GM23248 (cell line): ENCODE measurements at regions not wholly inside any gene's neighbourhood (a gene's known extent, or its start where the extent isn't known, plus 50 kb on each side); places are given as distances from the start of the nearest gene placed in this dataset.

Experiments used
- DNase-seq: peaks from one replicate; pipeline ENCODE4 v3.0.0-alpha.2; 2015
- H2AFZ ChIP-seq: fragments of 200-600 bp; sonication (generic); 2 replicates; pipeline ENCODE4 v1.6.1; 2016; ENCODE audit warnings: antibody characterized with exemption
- H3F3A ChIP-seq: fragments of 200-600 bp; sonication (generic); 2 replicates; pipeline ENCODE4 v1.6.1; 2016; ENCODE audit warnings: mild to moderate bottlenecking, antibody characterized with exemption, mixed run types; ENCODE audit not compliant: insufficient read depth
- H3K27ac ChIP-seq: fragments of 200-600 bp; sonication (generic); 2 replicates; pipeline ENCODE4 v1.5.1; 2016; ENCODE audit warnings: mild to moderate bottlenecking
- H3K27me3 ChIP-seq: fragments of 200-600 bp; sonication (generic); replicated peaks from 2 replicates; pipeline ENCODE4 v1.6.1; 2016; ENCODE audit warnings: mild to moderate bottlenecking; ENCODE audit not compliant: insufficient read depth
- H3K36me3 ChIP-seq: fragments of 200-600 bp; sonication (generic); 2 replicates; pipeline ENCODE4 v1.6.1; 2016; ENCODE audit warnings: low read depth, mild to moderate bottlenecking
- H3K4me1 ChIP-seq: fragments of 200-600 bp; sonication (generic); 2 replicates; pipeline ENCODE4 v1.6.1; 2016; ENCODE audit warnings: mild to moderate bottlenecking; ENCODE audit not compliant: insufficient read depth
- H3K4me2 ChIP-seq: fragments of 200-600 bp; sonication (generic); one replicate; pipeline ENCODE4 v1.6.1; 2016; ENCODE audit warnings: mild to moderate bottlenecking; ENCODE audit not compliant: unreplicated experiment
- H3K4me3 ChIP-seq: fragments of 200-600 bp; sonication (generic); 2 replicates; pipeline ENCODE4 v1.5.1; 2016; ENCODE audit warnings: mild to moderate bottlenecking
- H3K79me2 ChIP-seq: fragments of 200-600 bp; sonication (generic); 2 replicates; pipeline ENCODE4 v1.6.1; 2016; ENCODE audit warnings: mild to moderate bottlenecking; ENCODE audit not compliant: insufficient read depth
- H3K9ac ChIP-seq: fragments of 200-600 bp; sonication (generic); 2 replicates; pipeline ENCODE4 v1.6.1; 2016; ENCODE audit warnings: mild to moderate bottlenecking
- H3K9me2 ChIP-seq: fragments of 200-600 bp; sonication (generic); 2 replicates; pipeline ENCODE4 v1.6.1; 2016; ENCODE audit warnings: mixed run types, mild to moderate bottlenecking, moderate library complexity; ENCODE audit not compliant: insufficient read depth
- H3K9me3 ChIP-seq: fragments of 200-600 bp; sonication (generic); one replicate; pipeline ENCODE4 v1.6.1; 2017; ENCODE audit warnings: low read depth
- H4K20me1 ChIP-seq: fragments of 200-600 bp; sonication (generic); 2 replicates; pipeline ENCODE4 v1.6.0; 2016; ENCODE audit not compliant: insufficient read depth
- EZH2 ChIP-seq: fragments of 200-600 bp; sonication (generic); IDR thresholded peaks from 2 replicates; pipeline ENCODE4 v1.6.1; 2018; ENCODE audit warnings: antibody characterized with exemption, mild to moderate bottlenecking; ENCODE audit not compliant: insufficient read depth, poor library complexity, severe bottlenecking
- EZH2phosphoT487 ChIP-seq: fragments of 200-600 bp; sonication (generic); IDR thresholded peaks from 2 replicates; pipeline ENCODE4 v1.6.1; 2018; ENCODE audit warnings: antibody characterized with exemption, moderate library complexity, mild to moderate bottlenecking, low read depth; ENCODE audit not compliant: insufficient read depth
- WGBS, 2 experiments: methylation state at CpG; one replicate each; pipeline ENCODE4 v1.1.6; 2015 to 2017; ENCODE audit warnings: low lambda C conversion rate in 2 of 2, low coverage in 1 of 2; ENCODE audit errors: missing lambda C conversion rate in 2 of 2; 5-methylcytosine and 5-hydroxymethylcytosine counted together
- in situ Hi-C: fragments of 300-500 bp; cut with MboI; formaldehyde crosslinking; loops from 2 replicates; pipeline ENCODE4 v1.15.0; 2020

GRCh38 chr20:12337601-12338000 is 419.9 kb downstream of the BTBD3 start:
- no peaks in the 10 kb centered on the region for H3K79me2 ChIP-seq
- WGBS, 2 experiments, result 6 to 7% methylated on average over 3 of the region's 3 CpGs
- H3K9me3 ChIP-seq, result no peaks in the 10 kb centered on the region
- H3K27ac ChIP-seq, result no peak overlapping the region
- H3K9ac ChIP-seq, result no peak overlapping the region
- H3F3A ChIP-seq, result no peaks in the 10 kb centered on the region
- no peak overlapping the region for H3K4me3 ChIP-seq
- no peaks in the 10 kb centered on the region for H3K27me3 ChIP-seq
- H2AFZ ChIP-seq, result no peak overlapping the region
- TF ChIP-seq EZH2 (no peak), EZH2phosphoT487 (no peak)
- H3K36me3 ChIP-seq, result no peaks in the 10 kb centered on the region
- no peaks in the 10 kb centered on the region for H4K20me1 ChIP-seq
- H3K4me2 ChIP-seq, result no peak overlapping the region
- no peaks in the 10 kb centered on the region for H3K9me2 ChIP-seq
- in situ Hi-C loops, result no loop called here
- H3K4me1 ChIP-seq, result no peaks in the 10 kb centered on the region
- no peak for DNase-seq

GRCh38 chr20:12345978-12346377 is 428.3 kb downstream of the BTBD3 start:
- Histone ChIP-seq H3K9ac (no peak overlapping the region), H3K9me3 (peaks cover 3% of the 10 kb centered on the region), H3K9me2 (no peaks in the 10 kb centered on the region), H3K27me3 (no peaks in the 10 kb centered on the region), H3K36me3 (no peaks in the 10 kb centered on the region), H3K4me1 (no peaks in the 10 kb centered on the region), H2AFZ (no peak overlapping the region), H3K27ac (no peak overlapping the region), H4K20me1 (no peaks in the 10 kb centered on the region), H3K4me3 (no peak overlapping the region), H3K4me2 (no peak overlapping the region), H3F3A (no peaks in the 10 kb centered on the region), H3K79me2 (no peaks in the 10 kb centered on the region)
- no peak for DNase-seq
- in situ Hi-C loops, result no loop called here
- WGBS, 2 experiments, result 32 to 35% methylated on average over 2 of the region's 2 CpGs
- TF ChIP-seq EZH2 (no peak), EZH2phosphoT487 (no peak)

- H3K9ac ChIP-seq, result no peak overlapping the region
- WGBS, 2 experiments, result 3 to 8% methylated on average over 2 of the region's 2 CpGs
- H3K4me2 ChIP-seq, result no peak overlapping the region
- no peaks in the 10 kb centered on the region for H3K36me3 ChIP-seq
- no peaks in the 10 kb centered on the region for H3K79me2 ChIP-seq
- no peaks in the 10 kb centered on the region for H4K20me1 ChIP-seq
- no peaks in the 10 kb centered on the region for H3K9me3 ChIP-seq
- H3K4me3 ChIP-seq, result no peak overlapping the region
- no peaks in the 10 kb centered on the region for H3K27me3 ChIP-seq
- no peaks in the 10 kb centered on the region for H3K4me1 ChIP-seq
- in situ Hi-C loops, result no loop called here
- no peaks in the 10 kb centered on the region for H3K9me2 ChIP-seq
- no peak overlapping the region for H2AFZ ChIP-seq
- no peak for TF ChIP-seq EZH2phosphoT487
- TF ChIP-seq EZH2, result no peak
- no peaks in the 10 kb centered on the region for H3F3A ChIP-seq
- DNase-seq, result no peak
- no peak overlapping the region for H3K27ac ChIP-seq
Observed at GRCh38 chr20:12353842-12354241, 436.1 kb downstream of the BTBD3 start.

GRCh38 chr20:12354725-12355124 is 437.0 kb downstream of the BTBD3 start:
- in situ Hi-C loops, result no loop called here
- no peak overlapping the region for H3K4me2 ChIP-seq
- 14 to 17% methylated on average over 1 of the region's 1 CpG for WGBS, 2 experiments
- H4K20me1 ChIP-seq, result no peaks in the 10 kb centered on the region
- H3K9me2 ChIP-seq, result no peaks in the 10 kb centered on the region
- DNase-seq, result no peak
- H3F3A ChIP-seq, result no peaks in the 10 kb centered on the region
- H2AFZ ChIP-seq, result no peak overlapping the region
- no peak overlapping the region for H3K4me3 ChIP-seq
- H3K9ac ChIP-seq, result no peak overlapping the region
- H3K9me3 ChIP-seq, result no peaks in the 10 kb centered on the region
- no peaks in the 10 kb centered on the region for H3K4me1 ChIP-seq
- no peak for TF ChIP-seq EZH2phosphoT487
- TF ChIP-seq EZH2, result no peak
- H3K27ac ChIP-seq, result no peak overlapping the region
- no peaks in the 10 kb centered on the region for H3K36me3 ChIP-seq
- no peaks in the 10 kb centered on the region for H3K27me3 ChIP-seq
- H3K79me2 ChIP-seq, result no peaks in the 10 kb centered on the region

GRCh38 chr20:12355185-12355584 is 437.5 kb downstream of the BTBD3 start:
- WGBS, 2 experiments, result 16 to 32% methylated on average over 1 of the region's 1 CpG
- Histone ChIP-seq H3K9me2 (no peaks in the 10 kb centered on the region), H3K36me3 (no peaks in the 10 kb centered on the region), H3K4me2 (no peak overlapping the region), H3K27ac (no peak overlapping the region), H2AFZ (no peak overlapping the region), H3K27me3 (no peaks in the 10 kb centered on the region), H3K79me2 (no peaks in the 10 kb centered on the region), H3K9ac (no peak overlapping the region), H3K4me3 (no peak overlapping the region), H3K9me3 (no peaks in the 10 kb centered on the region), H4K20me1 (no peaks in the 10 kb centered on the region), H3K4me1 (no peaks in the 10 kb centered on the region), H3F3A (no peaks in the 10 kb centered on the region)
- in situ Hi-C loops, result no loop called here
- no peak for DNase-seq
- TF ChIP-seq EZH2phosphoT487 (no peak), EZH2 (no peak)
